GM12864 (cell line): ENCODE measurements at regions not wholly inside any gene's neighbourhood (a gene's known extent, or its start where the extent isn't known, plus 50 kb on each side); places are given as distances from the start of the nearest gene placed in this dataset.
"Not testable (repeated sequence)": the region's sequence is repeated elsewhere in the genome, so short reads cannot be mapped to it uniquely, and the experiment has no call there.

Experiments used
- DNase-seq: peaks from one replicate; pipeline ENCODE4 v3.0.0-alpha.2; 2011; ENCODE audit warnings: low read depth
- H3K4me3 ChIP-seq: 2 replicates; pipeline ENCODE4 v1.5.1; 2011; ENCODE audit warnings: mild to moderate bottlenecking, low read depth, low read length, control low read depth
- CTCF ChIP-seq: IDR thresholded peaks from 2 replicates; pipeline ENCODE4 v1.5.1; 2011; ENCODE audit warnings: low read depth, mild to moderate bottlenecking, moderate library complexity, low read length, control low read depth, inconsistent platforms; ENCODE audit errors: missing control alignments

GRCh38 chr6:10138917-10139316 is 276.0 kb downstream of the TFAP2A start:
- no peak for DNase-seq

GRCh38 chr6:10136636-10137035 is 278.2 kb downstream of the TFAP2A start:
- DNase-seq, result no peak
- H3K4me3 ChIP-seq, result no peak overlapping the region
- no peak for TF ChIP-seq CTCF

More at GRCh38 chr6:10138917-10139316, 276.0 kb downstream of the TFAP2A start:
- no peak for TF ChIP-seq CTCF
- H3K4me3 ChIP-seq, result no peak overlapping the region

GRCh38 chr6:10134185-10134584 is 280.7 kb downstream of the TFAP2A start:
- not testable (repeated sequence) for DNase-seq, H3K4me3 ChIP-seq

GRCh38 chr6:10128721-10129120 is 286.2 kb downstream of the TFAP2A start:
- no peak for DNase-seq
- TF ChIP-seq CTCF, result no peak
- no peak overlapping the region for H3K4me3 ChIP-seq

GRCh38 chr6:10122164-10122563 is 292.7 kb downstream of the TFAP2A start:
- H3K4me3 ChIP-seq, result no peak overlapping the region
- TF ChIP-seq CTCF, result no peak
- DNase-seq, result no peak

GRCh38 chr6:10112871-10113549 is 301.9 kb downstream of the TFAP2A start:
- no peak for DNase-seq
- no peak overlapping the region for H3K4me3 ChIP-seq
- TF ChIP-seq CTCF, result no peak

- DNase-seq, result no peak
- TF ChIP-seq CTCF, result no peak
- no peak overlapping the region for H3K4me3 ChIP-seq
Observed at GRCh38 chr6:10111975-10112374, 302.9 kb downstream of the TFAP2A start.
